GM12865 (cell line): ENCODE measurements at regions not wholly inside any gene's neighbourhood (a gene's known extent, or its start where the extent isn't known, plus 50 kb on each side); places are given as distances from the start of the nearest gene placed in this dataset.

Experiments
- DNase-seq: peaks from one replicate; pipeline ENCODE4 v3.0.0; 2010; ENCODE audit warnings: low read depth
- H3K4me3 ChIP-seq: 2 replicates; pipeline ENCODE4 v1.5.1; 2011; ENCODE audit warnings: mild to moderate bottlenecking, low read depth, low read length, control low read depth
- CTCF ChIP-seq: IDR thresholded peaks from 2 replicates; pipeline ENCODE4 v1.5.1; 2011; ENCODE audit warnings: low read length, control low read depth, low read depth, inconsistent platforms; ENCODE audit not compliant: insufficient read depth; ENCODE audit errors: missing control alignments

GRCh38 chr21:27145134-27145798 lies 178.4 kb upstream of the ADAMTS5 start:
- DNase-seq = no peak
- no peak overlapping the region for H3K4me3 ChIP-seq
- TF ChIP-seq CTCF = no peak

- no peak for TF ChIP-seq CTCF
- H3K4me3 ChIP-seq = no peak overlapping the region
- DNase-seq = no peak
These were observed 176.6 kb upstream of the ADAMTS5 start for GRCh38 chr21:27143476-27143875.

GRCh38 chr21:27139526-27139925 lies 172.6 kb upstream of the ADAMTS5 start:
- DNase-seq = no peak
- no peak for TF ChIP-seq CTCF
- H3K4me3 ChIP-seq = no peak overlapping the region

- no peak overlapping the region for H3K4me3 ChIP-seq
- no peak for TF ChIP-seq CTCF
- DNase-seq = no peak
These were observed 167.6 kb upstream of the ADAMTS5 start for GRCh38 chr21:27134516-27134915.

- H3K4me3 ChIP-seq = no peak overlapping the region
- TF ChIP-seq CTCF = no peak
- DNase-seq = no peak
These were observed 165.4 kb upstream of the ADAMTS5 start for GRCh38 chr21:27132266-27132665.

- no peak for DNase-seq
- no peak for TF ChIP-seq CTCF
- H3K4me3 ChIP-seq = no peak overlapping the region
These were observed 163.3 kb upstream of the ADAMTS5 start for GRCh38 chr21:27130154-27130553.

GRCh38 chr21:27129694-27130093 lies 162.8 kb upstream of the ADAMTS5 start:
- TF ChIP-seq CTCF = no peak
- no peak overlapping the region for H3K4me3 ChIP-seq
- DNase-seq = no peak
